Transverse colon (tissue), 3 donors: ENCODE measurements at regions not wholly inside any gene's neighbourhood (a gene's known extent, or its start where the extent isn't known, plus 50 kb on each side); places are given as distances from the start of the nearest gene placed in this dataset.

Experiments
- CTCF ChIP-seq, 5 experiments: fragments of 200-600 bp in 3 of 5; fragments of 450-650 bp in 2 of 5; sonication (generic) in 3 of 5; IDR thresholded peaks; 1 replicate in 2 of 5; 2 replicates in 3 of 5; pipeline ENCODE4 v1.5.1; 2016 to 2017; ENCODE audit warnings: antibody characterized with exemption in 5 of 5, inconsistent platforms in 3 of 5, mild to moderate bottlenecking in 2 of 5, moderate library complexity in 1 of 5
- EP300 ChIP-seq: sonication (generic); formaldehyde crosslinking; IDR thresholded peaks from one replicate; pipeline ENCODE4 v1.6.1; 2017; ENCODE audit warnings: antibody characterized with exemption, low read depth
- POLR2A ChIP-seq: fragments of 450-650 bp; IDR thresholded peaks from one replicate; pipeline ENCODE4 v1.6.1; 2016; ENCODE audit warnings: antibody characterized with exemption, mild to moderate bottlenecking, moderate library complexity

- no peak for TF ChIP-seq CTCF (IDR thresholded peaks at IDR 0.05)
- no peak for TF ChIP-seq POLR2A
- TF ChIP-seq EP300: no peak
These were observed 150.9 kb upstream of the EEA1 start for GRCh38 chr12:93079976-93080375.
